ENCODE measurements at regions not wholly inside any gene's neighbourhood (a gene's known extent, or its start where the extent isn't known, plus 50 kb on each side); places are given as distances from the start of the nearest gene placed in this dataset.
A peak's percentile ranks its signal among the peaks of the same experiment; 100 is the strongest.

- DNase-seq (ENCODE audit: low read depth, low spot score), result no peak
- no peak overlapping the region for H3K27ac ChIP-seq
Observed at GRCh38 chr3:99504258-99504657, 134.1 kb upstream of the COL8A1 start.

- no peak overlapping the region for H3K27ac ChIP-seq
Observed at GRCh38 chr3:99503350-99503749, 135.0 kb upstream of the COL8A1 start.

GRCh38 chr3:99502871-99503270, 135.5 kb upstream of the COL8A1 start:
- no peak overlapping the region for H3K27ac ChIP-seq

More at GRCh38 chr3:99503350-99503749, 135.0 kb upstream of the COL8A1 start:
- no peak for DNase-seq (ENCODE audit: low read depth, low spot score)

GRCh38 chr3:99500485-99500884, 137.9 kb upstream of the COL8A1 start:
- DNase-seq (ENCODE audit: low read depth, low spot score), result no peak

More at GRCh38 chr3:99502871-99503270, 135.5 kb upstream of the COL8A1 start:
- no peak for DNase-seq (ENCODE audit: low read depth, low spot score)

GRCh38 chr3:99499235-99500158, 138.9 kb upstream of the COL8A1 start:
- peak; percentile 1 for DNase-seq (ENCODE audit: low read depth, low spot score)
- H3K27ac ChIP-seq, result no peak overlapping the region

More at GRCh38 chr3:99500485-99500884, 137.9 kb upstream of the COL8A1 start:
- no peak overlapping the region for H3K27ac ChIP-seq

- no peak for DNase-seq (ENCODE audit: low read depth, low spot score)
- no peak overlapping the region for H3K27ac ChIP-seq
Observed at GRCh38 chr3:99498550-99499234, 139.7 kb upstream of the COL8A1 start.

GRCh38 chr3:99487894-99488293, 150.5 kb upstream of the COL8A1 start:
- no peak for DNase-seq (ENCODE audit: low read depth, low spot score)
- H3K27ac ChIP-seq, result no peak overlapping the region

GRCh38 chr3:99485286-99485685, 153.1 kb upstream of the COL8A1 start:
- DNase-seq (ENCODE audit: low read depth, low spot score), result no peak
- no peak overlapping the region for H3K27ac ChIP-seq

- DNase-seq (ENCODE audit: low read depth, low spot score), result no peak
- H3K27ac ChIP-seq, result no peak overlapping the region
Observed at GRCh38 chr3:99484871-99485270, 153.5 kb upstream of the COL8A1 start.

GRCh38 chr3:99483841-99484240, 154.6 kb upstream of the COL8A1 start:
- no peak for DNase-seq (ENCODE audit: low read depth, low spot score)
- H3K27ac ChIP-seq, result no peak overlapping the region

- no peak for DNase-seq (ENCODE audit: low read depth, low spot score)
- H3K27ac ChIP-seq, result no peak overlapping the region
Observed at GRCh38 chr3:99482191-99482590, 156.2 kb upstream of the COL8A1 start.

- DNase-seq (ENCODE audit: low read depth, low spot score), result no peak
- H3K27ac ChIP-seq, result no peak overlapping the region
Observed at GRCh38 chr3:99481561-99481960, 156.8 kb upstream of the COL8A1 start.

- H3K27ac ChIP-seq, result no peak overlapping the region
- no peak for DNase-seq (ENCODE audit: low read depth, low spot score)
Observed at GRCh38 chr3:99479768-99480167, 158.6 kb upstream of the COL8A1 start.

- H3K27ac ChIP-seq, result no peak overlapping the region
- no peak for DNase-seq (ENCODE audit: low read depth, low spot score)
Observed at GRCh38 chr3:99477650-99478049, 160.7 kb upstream of the COL8A1 start.

- no peak for DNase-seq (ENCODE audit: low read depth, low spot score)
- no peak overlapping the region for H3K27ac ChIP-seq
Observed at GRCh38 chr3:99475229-99475628, 163.2 kb upstream of the COL8A1 start.

- no peak overlapping the region for H3K27ac ChIP-seq
- DNase-seq (ENCODE audit: low read depth, low spot score), result no peak
Observed at GRCh38 chr3:99474776-99475175, 163.6 kb upstream of the COL8A1 start.

- peak; percentile 3 for DNase-seq (ENCODE audit: low read depth, low spot score)
- H3K27ac ChIP-seq, result no peak overlapping the region
Observed at GRCh38 chr3:99473321-99473751, 165.1 kb upstream of the COL8A1 start.

- DNase-seq (ENCODE audit: low read depth, low spot score), result no peak
- H3K27ac ChIP-seq, result no peak overlapping the region
Observed at GRCh38 chr3:99472385-99472784, 166.0 kb upstream of the COL8A1 start.

GRCh38 chr3:99471353-99472323, 166.8 kb upstream of the COL8A1 start:
- no peak overlapping the region for H3K27ac ChIP-seq
- no peak for DNase-seq (ENCODE audit: low read depth, low spot score)

- no peak for DNase-seq (ENCODE audit: low read depth, low spot score)
- no peak overlapping the region for H3K27ac ChIP-seq
Observed at GRCh38 chr3:99470841-99471240, 167.6 kb upstream of the COL8A1 start.

All from epithelial cell of prostate (primary cell).